Transverse colon (tissue), 4 donors: ENCODE measurements at regions not wholly inside any gene's neighbourhood (a gene's known extent, or its start where the extent isn't known, plus 50 kb on each side); places are given as distances from the start of the nearest gene placed in this dataset.

ENCODE experiments used
- CTCF ChIP-seq, 5 experiments: fragments of 200-600 bp in 3 of 5; fragments of 450-650 bp in 2 of 5; sonication (generic) in 3 of 5; IDR thresholded peaks; 1 replicate in 2 of 5; 2 replicates in 3 of 5; pipeline ENCODE4 v1.5.1; 2016 to 2017; ENCODE audit warnings: antibody characterized with exemption in 5 of 5, inconsistent platforms in 3 of 5, mild to moderate bottlenecking in 2 of 5, moderate library complexity in 1 of 5
- POLR2AphosphoS5 ChIP-seq, 3 donors: sonication (generic); formaldehyde crosslinking; IDR thresholded peaks; one replicate each; pipeline ENCODE4 v1.6.1; 2016; ENCODE audit warnings: antibody characterized with exemption in 3 of 3

- TF ChIP-seq CTCF (IDR thresholded peaks at IDR 0.05) (no peak), POLR2AphosphoS5 (IDR thresholded peaks at IDR 0.05) (no peak)
Measured at GRCh38 chr2:35408320-35408719, 947.3 kb upstream of the CRIM1 start.
